Breast epithelium (tissue), 4 donors: ENCODE measurements at regions not wholly inside any gene's neighbourhood (a gene's known extent, or its start where the extent isn't known, plus 50 kb on each side); places are given as distances from the start of the nearest gene placed in this dataset.

ENCODE experiments used
- DNase-seq, 2 donors: peaks; one replicate each; pipeline ENCODE4 v3.0.0-alpha.2; 2019; ENCODE audit warnings: low spot score in 2 of 2
- H3K27ac ChIP-seq, 2 donors: fragments of 200-600 bp; sonication (generic) in 1 of 2; one replicate each; pipeline ENCODE4 v1.5.1; 2016 to 2019; ENCODE audit warnings: mild to moderate bottlenecking in 1 of 2
- H3K27me3 ChIP-seq, 2 donors: fragments of 200-600 bp; sonication (generic) in 1 of 2; one replicate each; pipeline versions ENCODE4 v1.5.1 to v1.6.0; 2017 to 2019; ENCODE audit warnings: control low read depth in 1 of 2, mild to moderate bottlenecking in 1 of 2
- H3K36me3 ChIP-seq: fragments of 200-600 bp; one replicate; pipeline ENCODE4 v1.5.1; 2019
- H3K4me1 ChIP-seq, 2 donors: fragments of 200-600 bp; sonication (generic); one replicate each; pipeline ENCODE4 v1.5.1; 2016 to 2019; ENCODE audit warnings: control low read depth in 1 of 2
- H3K4me3 ChIP-seq, 3 donors: fragments of 200-600 bp; sonication (generic); 1 replicate in 2 of 3; 2 replicates in 1 of 3; pipeline ENCODE4 v1.5.1; 2016 to 2019; ENCODE audit warnings: mild to moderate bottlenecking in 3 of 3, moderate library complexity in 2 of 3
- H3K9me3 ChIP-seq, 2 donors: fragments of 200-600 bp; sonication (generic) in 1 of 2; one replicate each; pipeline ENCODE4 v1.5.1; 2016 to 2019; ENCODE audit warnings: control low read depth in 1 of 2
- CTCF ChIP-seq, 3 donors: fragments of 450-650 bp; IDR thresholded peaks; one replicate each; pipeline ENCODE4 v1.5.1; 2016 to 2017; ENCODE audit warnings: antibody characterized with exemption in 3 of 3, mild to moderate bottlenecking in 3 of 3, moderate library complexity in 3 of 3
- POLR2A ChIP-seq: fragments of 450-650 bp; IDR thresholded peaks from one replicate; pipeline ENCODE4 v1.6.1; 2016; ENCODE audit warnings: antibody characterized with exemption, mild to moderate bottlenecking, moderate library complexity
- POLR2AphosphoS5 ChIP-seq, 3 donors: sonication (generic); formaldehyde crosslinking; IDR thresholded peaks; one replicate each; pipeline ENCODE4 v1.6.1; 2017; ENCODE audit warnings: antibody characterized with exemption in 3 of 3
- intact Hi-C: fragments of 100-400 bp; cut with DNase I; formaldehyde crosslinking; loops from one replicate; pipeline ENCODE4 v1.15.1; 2023; ENCODE audit warnings: low total_unique reads

- H3K4me3 ChIP-seq: no peak overlapping the region
- DNase-seq: no peak
- H3K36me3 ChIP-seq: no peaks in the 10 kb centered on the region
- no peaks in the 10 kb centered on the region for H3K4me1 ChIP-seq
- H3K9me3 ChIP-seq: no peaks in the 10 kb centered on the region
- intact Hi-C loops: no loop called here
- TF ChIP-seq POLR2A: no peak
- peak in 1 of 3 donors; percentile 38 for TF ChIP-seq POLR2AphosphoS5 (IDR thresholded peaks at IDR 0.05)
- no peak for TF ChIP-seq CTCF (IDR thresholded peaks at IDR 0.05)
- peak overlapping the region; percentile 77 to 84 for H3K27ac ChIP-seq
- no peaks in the 10 kb centered on the region for H3K27me3 ChIP-seq
Observed at GRCh38 chr3:101950510-101950909, 101.2 kb downstream of the NFKBIZ start.

GRCh38 chr3:101950985-101951733 lies 101.8 kb downstream of the NFKBIZ start:
- Histone ChIP-seq H3K9me3 (no peaks in the 10 kb centered on the region), H3K4me1 (no peaks in the 10 kb centered on the region), H3K4me3 (no peak overlapping the region), H3K27me3 (no peaks in the 10 kb centered on the region), H3K36me3 (no peaks in the 10 kb centered on the region), H3K27ac (peak overlapping the region; percentile 77 to 84)
- DNase-seq: no peak
- TF ChIP-seq CTCF (IDR thresholded peaks at IDR 0.05) (no peak), POLR2AphosphoS5 (IDR thresholded peaks at IDR 0.05) (peak in 1 of 3 donors; percentile 46), POLR2A (no peak)
- intact Hi-C loops: no loop called here

GRCh38 chr3:101954361-101954760 lies 105.0 kb downstream of the NFKBIZ start:
- no peak for TF ChIP-seq POLR2A
- TF ChIP-seq POLR2AphosphoS5 (IDR thresholded peaks at IDR 0.05): no peak
- TF ChIP-seq CTCF (IDR thresholded peaks at IDR 0.05): no peak
- Histone ChIP-seq H3K4me3 (no peak overlapping the region), H3K27me3 (no peaks in the 10 kb centered on the region), H3K4me1 (no peaks in the 10 kb centered on the region), H3K36me3 (no peaks in the 10 kb centered on the region), H3K27ac (no peak overlapping the region), H3K9me3 (no peaks in the 10 kb centered on the region)
- DNase-seq: no peak
- intact Hi-C loops: no loop called here

GRCh38 chr3:101954936-101955335 lies 105.6 kb downstream of the NFKBIZ start:
- intact Hi-C loops: no loop called here
- H3K4me1 ChIP-seq: no peaks in the 10 kb centered on the region
- H3K27me3 ChIP-seq: no peaks in the 10 kb centered on the region
- TF ChIP-seq CTCF (IDR thresholded peaks at IDR 0.05) (no peak), POLR2AphosphoS5 (IDR thresholded peaks at IDR 0.05) (no peak), POLR2A (no peak)
- H3K36me3 ChIP-seq: no peaks in the 10 kb centered on the region
- DNase-seq: no peak
- no peaks in the 10 kb centered on the region for H3K9me3 ChIP-seq
- no peak overlapping the region for H3K27ac ChIP-seq
- no peak overlapping the region for H3K4me3 ChIP-seq

- no peaks in the 10 kb centered on the region for H3K9me3 ChIP-seq
- no peaks in the 10 kb centered on the region for H3K36me3 ChIP-seq
- H3K27me3 ChIP-seq: no peaks in the 10 kb centered on the region
- intact Hi-C loops: no loop called here
- no peak overlapping the region for H3K27ac ChIP-seq
- no peak overlapping the region for H3K4me3 ChIP-seq
- TF ChIP-seq POLR2A (no peak), CTCF (IDR thresholded peaks at IDR 0.05) (no peak), POLR2AphosphoS5 (IDR thresholded peaks at IDR 0.05) (no peak)
- DNase-seq: no peak
- no peaks in the 10 kb centered on the region for H3K4me1 ChIP-seq
Observed at GRCh38 chr3:101962055-101962454, 112.7 kb downstream of the NFKBIZ start.
